ENCODE measurements at regions not wholly inside any gene's neighbourhood (a gene's known extent, or its start where the extent isn't known, plus 50 kb on each side); places are given as distances from the start of the nearest gene placed in this dataset.

DNA sequence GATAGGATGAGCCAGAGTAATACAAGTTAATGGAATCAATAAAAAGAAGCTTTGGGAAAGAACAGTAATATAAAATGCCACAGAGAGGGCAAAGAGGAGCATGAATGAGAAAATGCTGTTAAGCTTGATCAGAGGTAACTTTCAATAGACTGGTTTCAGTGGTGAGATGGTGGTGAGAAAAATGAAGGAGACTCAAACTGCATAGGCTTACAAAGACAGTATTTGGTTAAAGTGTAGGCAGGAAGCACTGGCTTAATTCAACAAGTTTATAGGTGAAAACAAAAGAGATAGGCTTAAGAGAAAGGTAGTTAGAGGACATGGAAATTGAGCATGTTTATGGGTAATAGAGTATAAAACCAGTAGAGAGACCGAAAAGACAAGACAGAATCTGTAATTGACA lies 298.6 kb upstream of the ADAMTS5 start:
- TF ChIP-seq, protein P1, sequence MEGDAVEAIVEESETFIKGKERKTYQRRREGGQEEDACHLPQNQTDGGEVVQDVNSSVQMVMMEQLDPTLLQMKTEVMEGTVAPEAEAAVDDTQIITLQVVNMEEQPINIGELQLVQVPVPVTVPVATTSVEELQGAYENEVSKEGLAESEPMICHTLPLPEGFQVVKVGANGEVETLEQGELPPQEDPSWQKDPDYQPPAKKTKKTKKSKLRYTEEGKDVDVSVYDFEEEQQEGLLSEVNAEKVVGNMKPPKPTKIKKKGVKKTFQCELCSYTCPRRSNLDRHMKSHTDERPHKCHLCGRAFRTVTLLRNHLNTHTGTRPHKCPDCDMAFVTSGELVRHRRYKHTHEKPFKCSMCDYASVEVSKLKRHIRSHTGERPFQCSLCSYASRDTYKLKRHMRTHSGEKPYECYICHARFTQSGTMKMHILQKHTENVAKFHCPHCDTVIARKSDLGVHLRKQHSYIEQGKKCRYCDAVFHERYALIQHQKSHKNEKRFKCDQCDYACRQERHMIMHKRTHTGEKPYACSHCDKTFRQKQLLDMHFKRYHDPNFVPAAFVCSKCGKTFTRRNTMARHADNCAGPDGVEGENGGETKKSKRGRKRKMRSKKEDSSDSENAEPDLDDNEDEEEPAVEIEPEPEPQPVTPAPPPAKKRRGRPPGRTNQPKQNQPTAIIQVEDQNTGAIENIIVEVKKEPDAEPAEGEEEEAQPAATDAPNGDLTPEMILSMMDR (IDR thresholded peaks at IDR 0.05; ENCODE audit: borderline replicate concordance, extremely low read depth, low read length, poor library complexity, severe bottlenecking): no peak
- TF ChIP-seq EZH2 (IDR thresholded peaks at IDR 0.05; ENCODE audit: borderline replicate concordance, low read depth, low read length, severe bottlenecking): no peak
